HL-60/S4 treated with retinoic acid at 250 ng/mL for 4 days and 3 days (cell line): ENCODE measurements at regions not wholly inside any gene's neighbourhood (a gene's known extent, or its start where the extent isn't known, plus 50 kb on each side); places are given as distances from the start of the nearest gene placed in this dataset.

Experiments used
- in situ Hi-C: fragments of 300-500 bp; cut with MboI; formaldehyde crosslinking; loops from 2 replicates; pipeline ENCODE4 v1.7.0; 2022; ENCODE audit warnings: low sequenced_read_pairs

- in situ Hi-C loops, result no loop called here
Observed at GRCh38 chrX:131821945-131822622, 201.0 kb upstream of the STK26 start.

DNA sequence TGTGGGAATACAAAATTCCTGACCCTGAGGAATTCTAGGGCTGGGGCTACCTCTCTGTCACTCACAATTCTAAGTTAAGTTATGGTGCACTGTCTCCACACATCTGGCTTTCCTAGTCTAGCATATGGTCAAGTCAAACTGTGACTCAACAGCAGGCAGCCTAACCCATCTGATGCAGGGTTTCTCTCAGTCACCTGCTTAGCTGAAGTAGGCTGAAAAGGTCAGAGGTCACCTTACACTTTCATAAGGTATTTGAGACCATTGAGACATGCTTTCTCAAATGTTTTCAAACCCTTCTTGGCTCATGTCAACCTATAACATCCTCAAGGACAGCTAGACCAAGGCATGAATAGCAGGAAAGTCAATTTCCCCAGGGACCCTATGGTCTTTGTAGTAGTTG lies 196.5 kb upstream of the STK26 start:
- in situ Hi-C loops, result loop anchor here (25.0 kb wide), 1 partner anchor 386 kb away; the partner anchor contains the start of gene RAP2C

- in situ Hi-C loops, result loop anchor here (25.0 kb wide), 1 partner anchor 384 kb away; the partner anchor contains the start of gene RAP2C
Observed at GRCh38 chrX:131827935-131828334, 195.2 kb upstream of the STK26 start.

GRCh38 chrX:131828482-131828881 lies 194.6 kb upstream of the STK26 start:
- in situ Hi-C loops, result loop anchor here (25.0 kb wide), 1 partner anchor 384 kb away; the partner anchor contains the start of gene RAP2C

GRCh38 chrX:131830400-131831184 lies 192.5 kb upstream of the STK26 start:
- in situ Hi-C loops, result loop anchor here (25.0 kb wide), 1 partner anchor 382 kb away; the partner anchor contains the start of gene RAP2C

DNA sequence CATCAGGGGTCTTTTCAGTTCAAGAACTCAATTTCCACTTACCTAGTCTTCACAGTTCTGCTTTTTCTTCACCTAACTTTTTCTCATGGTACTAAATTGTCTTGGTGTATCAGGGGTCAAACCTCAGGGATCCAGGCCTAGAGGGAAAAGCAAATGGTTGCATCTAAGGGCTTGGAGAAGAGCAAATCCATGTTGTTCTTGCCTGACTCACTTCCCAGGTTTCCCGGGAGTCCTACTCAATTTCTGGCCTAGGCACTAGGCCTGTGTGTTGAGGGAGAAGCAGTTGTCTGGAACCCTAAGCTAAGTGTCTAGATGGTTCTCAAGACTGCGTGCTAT lies 191.9 kb upstream of the STK26 start:
- in situ Hi-C loops, result loop anchor here (25.0 kb wide), 1 partner anchor 381 kb away; the partner anchor contains the start of gene RAP2C

DNA sequence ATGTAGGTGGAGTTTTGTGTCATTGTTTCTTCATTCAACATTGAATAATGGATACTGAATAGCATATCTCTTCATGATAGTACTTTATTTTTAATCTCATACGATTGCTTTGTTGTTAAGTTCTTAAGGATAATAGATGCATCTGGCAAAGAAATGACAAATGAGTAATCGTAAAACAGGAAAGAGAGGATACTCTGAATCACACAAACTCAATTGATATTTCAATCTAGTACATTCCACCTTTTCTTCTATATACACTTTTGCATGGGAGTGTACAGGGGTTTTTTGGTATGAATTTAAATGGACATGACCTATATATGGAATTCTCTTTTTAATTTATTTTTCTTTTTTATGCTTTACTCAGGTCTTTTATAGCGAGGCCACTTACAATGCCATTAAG lies 186.9 kb upstream of the STK26 start:
- in situ Hi-C loops, result loop anchor here (25.0 kb wide), 1 partner anchor 376 kb away; the partner anchor contains the start of gene RAP2C

DNA sequence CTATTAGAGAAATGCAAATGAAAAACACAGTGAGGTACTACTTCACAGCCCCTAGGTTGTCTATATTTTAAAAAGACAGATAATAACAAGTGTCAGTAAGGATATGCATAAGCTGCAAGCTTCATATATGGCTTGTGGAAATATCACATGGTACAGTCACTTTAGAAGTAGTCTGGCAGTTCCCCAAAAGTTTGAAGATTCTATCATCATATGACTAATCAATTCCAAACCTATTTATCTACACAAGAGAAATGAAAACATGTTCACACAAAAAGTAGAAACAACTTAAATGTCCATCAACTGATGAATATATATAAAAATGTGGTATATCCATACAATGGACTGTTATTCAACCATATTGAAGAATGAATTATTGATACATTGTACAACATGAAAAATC lies 185.8 kb upstream of the STK26 start:
- in situ Hi-C loops, result loop anchor here (25.0 kb wide), 1 partner anchor 375 kb away; the partner anchor contains the start of gene RAP2C

DNA sequence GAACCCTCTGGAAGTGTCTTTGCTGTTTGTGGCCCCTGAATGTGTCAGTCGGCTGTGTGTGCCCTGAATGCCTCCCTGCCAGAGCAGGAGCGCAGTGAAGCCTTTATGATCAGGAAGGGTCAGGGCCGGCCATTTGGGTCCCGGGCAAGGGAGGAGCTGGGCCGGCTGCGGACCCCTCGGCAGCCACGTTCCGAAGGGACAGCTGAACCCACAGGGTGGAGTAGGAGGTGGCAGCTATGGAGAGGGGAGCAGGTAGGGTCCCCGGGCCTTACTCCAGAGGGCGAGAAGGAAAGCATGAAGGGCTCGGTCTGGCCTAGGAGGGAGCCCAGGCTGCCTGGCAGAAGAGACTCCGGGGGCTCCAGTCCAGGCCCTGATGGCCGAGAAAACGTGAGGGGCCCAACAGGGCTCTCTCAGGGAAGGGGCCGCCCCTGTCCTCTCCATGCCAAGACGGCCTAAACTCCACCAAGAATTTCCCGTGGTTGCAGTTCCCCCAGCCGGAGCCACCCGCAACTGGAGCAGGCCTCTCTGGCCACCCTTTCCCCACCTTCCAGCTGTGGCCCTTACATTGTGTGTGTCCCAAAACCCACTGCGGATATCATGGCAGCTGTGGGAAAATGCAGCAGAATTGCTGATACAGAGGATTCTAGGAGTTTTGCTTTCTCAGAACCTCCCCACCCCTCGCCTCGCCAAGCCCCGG lies 182.2 kb upstream of the STK26 start:
- in situ Hi-C loops, result loop anchor here (25.0 kb wide), 1 partner anchor 371 kb away; the partner anchor contains the start of gene RAP2C

DNA sequence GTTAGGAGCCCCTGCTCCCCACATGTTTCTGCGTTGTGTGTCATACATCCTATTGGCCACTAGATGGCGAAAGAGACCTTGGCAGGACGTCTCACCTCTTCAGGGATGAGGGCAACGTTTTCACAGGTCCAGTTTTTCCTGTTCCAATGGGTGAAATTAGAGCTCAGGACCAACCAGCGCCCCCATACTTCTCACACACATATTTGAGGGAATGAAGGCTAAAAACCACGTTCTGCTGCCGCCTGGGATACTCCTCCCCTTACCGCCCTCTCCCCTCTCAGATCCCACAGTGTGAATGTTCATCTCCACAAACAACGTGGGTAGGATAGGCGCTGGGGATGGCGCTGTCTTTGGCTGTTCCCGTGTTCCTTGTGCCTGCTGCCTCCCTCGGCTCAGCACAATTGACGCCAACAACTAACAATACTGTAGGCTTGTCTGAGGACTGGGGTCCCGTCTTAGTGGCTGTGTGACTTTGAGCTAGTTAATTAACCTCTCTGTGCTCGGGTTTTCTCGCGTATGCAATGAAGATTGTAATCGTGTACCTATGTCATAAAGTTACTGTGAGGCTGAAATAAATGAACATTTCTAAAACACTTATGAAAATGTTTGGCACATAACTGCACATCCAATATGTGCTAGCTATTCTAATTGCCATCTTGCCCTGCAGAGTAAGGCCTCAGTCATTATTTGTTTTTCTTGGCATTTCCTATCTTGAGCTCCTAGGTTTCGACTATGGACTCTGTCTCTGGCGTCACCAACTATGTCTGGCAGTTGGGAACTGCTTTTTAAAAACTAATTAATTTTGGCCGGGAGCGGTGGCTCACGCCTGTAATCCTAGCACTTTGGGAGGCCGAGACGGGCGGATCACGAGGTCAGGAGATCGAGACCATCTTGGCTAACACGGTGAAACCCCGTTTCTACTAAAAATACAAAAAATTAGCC lies 181.3 kb upstream of the STK26 start:
- in situ Hi-C loops, result loop anchor here (25.0 kb wide), 1 partner anchor 371 kb away; the partner anchor contains the start of gene RAP2C

DNA sequence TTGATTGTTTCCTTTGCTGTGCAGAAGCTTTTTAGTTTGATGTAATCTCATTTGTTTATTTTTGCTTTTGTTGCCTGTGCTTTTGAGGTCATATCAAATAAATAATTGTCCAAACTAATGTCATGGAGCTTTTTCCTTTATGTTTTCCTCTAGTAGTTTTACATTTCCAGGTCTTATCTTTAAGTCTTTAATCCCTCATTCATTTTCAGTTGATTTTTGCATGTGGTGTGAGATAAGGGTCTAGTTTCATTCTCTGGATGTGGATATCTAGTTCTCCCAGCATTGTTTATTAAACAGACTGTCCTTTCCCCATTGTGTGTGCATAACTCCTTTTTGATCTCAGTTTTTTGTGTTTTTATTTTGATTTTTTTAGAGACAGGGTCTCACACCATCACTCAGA lies 179.1 kb upstream of the STK26 start:
- in situ Hi-C loops, result loop anchor here (25.0 kb wide), 1 partner anchor 368 kb away; the partner anchor contains the start of gene RAP2C

GRCh38 chrX:131845201-131845600 lies 177.9 kb upstream of the STK26 start:
- in situ Hi-C loops, result loop anchor here (25.0 kb wide), 1 partner anchor 367 kb away; the partner anchor contains the start of gene RAP2C

DNA sequence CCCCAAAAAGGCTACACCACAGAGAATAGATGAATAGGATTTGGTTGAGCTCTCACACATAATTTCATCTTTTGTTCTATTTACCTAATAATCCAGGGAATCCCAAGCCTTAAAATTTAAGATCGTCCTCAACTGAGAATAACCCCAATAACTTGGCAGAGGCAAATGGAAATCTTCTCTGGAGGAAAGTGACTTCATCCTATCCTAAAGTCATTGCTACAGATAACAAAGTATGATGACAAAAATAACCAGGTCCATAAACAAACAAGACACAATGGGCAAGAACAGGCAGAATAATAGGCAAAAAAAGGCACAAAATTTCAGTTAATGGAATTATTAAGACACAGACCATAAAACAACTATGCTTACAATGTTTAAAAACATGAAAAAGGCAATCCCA lies 177.3 kb upstream of the STK26 start:
- in situ Hi-C loops, result loop anchor here (25.0 kb wide), 1 partner anchor 367 kb away; the partner anchor contains the start of gene RAP2C

- in situ Hi-C loops, result loop anchor here (25.0 kb wide), 1 partner anchor 761 kb away; no protein-coding TSS in a partner anchor
Observed at GRCh38 chrX:131850964-131851363, 172.1 kb upstream of the STK26 start.

DNA sequence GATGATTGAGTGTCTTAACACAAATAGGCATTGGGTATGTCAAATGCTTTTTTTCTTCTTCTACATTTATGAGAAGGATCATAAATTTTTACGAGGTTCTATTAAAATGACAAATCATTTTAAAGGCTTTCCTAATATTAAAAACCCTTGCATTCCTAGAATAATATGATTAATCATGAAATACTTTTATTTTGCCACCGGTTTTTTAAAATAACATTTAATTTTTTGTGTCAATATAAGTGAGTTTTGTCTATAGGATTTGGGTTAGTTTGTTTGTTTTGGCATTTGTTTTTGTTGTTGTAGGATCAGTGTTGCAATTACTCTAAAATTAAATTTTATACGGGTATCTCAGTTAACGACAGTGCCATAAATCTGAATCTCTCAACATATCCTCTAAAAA lies 169.7 kb upstream of the STK26 start:
- in situ Hi-C loops, result loop anchor here (25.0 kb wide), 1 partner anchor 759 kb away; no protein-coding TSS in a partner anchor

- in situ Hi-C loops, result loop anchor here (25.0 kb wide), 1 partner anchor 758 kb away; no protein-coding TSS in a partner anchor
Observed at GRCh38 chrX:131854581-131854980, 168.5 kb upstream of the STK26 start.

DNA sequence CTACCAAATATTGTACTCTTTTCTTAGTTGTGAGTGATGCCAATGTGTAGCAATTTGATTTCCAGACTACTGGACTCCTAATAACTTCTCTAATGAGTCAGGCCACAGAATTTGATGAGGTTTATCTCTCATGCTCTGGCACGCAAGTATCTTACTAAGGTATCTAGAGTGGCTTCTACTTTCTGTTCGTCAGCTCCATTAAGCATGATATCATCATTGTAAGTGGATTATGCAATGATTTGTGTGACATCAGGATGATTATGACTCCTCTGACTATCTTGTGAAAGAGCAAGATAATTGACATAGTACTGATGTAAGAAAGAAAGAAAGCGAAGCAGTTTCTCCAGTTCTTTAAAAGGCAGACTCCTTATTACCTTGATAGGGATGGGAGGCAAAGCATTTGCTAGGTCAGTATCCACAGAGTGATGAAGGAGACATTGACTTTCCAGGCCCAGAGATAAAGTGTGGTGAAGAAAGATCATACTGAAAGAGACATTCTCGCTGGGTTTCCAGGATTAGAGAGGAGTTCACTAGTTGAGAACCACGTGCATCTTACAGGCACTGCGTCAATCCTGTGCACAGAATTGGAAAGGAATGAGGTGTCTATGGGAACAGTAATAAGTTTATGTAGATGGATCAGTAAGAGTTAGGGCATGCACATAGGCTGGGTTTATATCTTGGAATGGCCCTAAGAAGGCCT lies 161.9 kb upstream of the STK26 start:
- in situ Hi-C loops, result loop anchor here (25.0 kb wide), 1 partner anchor 751 kb away; no protein-coding TSS in a partner anchor

DNA sequence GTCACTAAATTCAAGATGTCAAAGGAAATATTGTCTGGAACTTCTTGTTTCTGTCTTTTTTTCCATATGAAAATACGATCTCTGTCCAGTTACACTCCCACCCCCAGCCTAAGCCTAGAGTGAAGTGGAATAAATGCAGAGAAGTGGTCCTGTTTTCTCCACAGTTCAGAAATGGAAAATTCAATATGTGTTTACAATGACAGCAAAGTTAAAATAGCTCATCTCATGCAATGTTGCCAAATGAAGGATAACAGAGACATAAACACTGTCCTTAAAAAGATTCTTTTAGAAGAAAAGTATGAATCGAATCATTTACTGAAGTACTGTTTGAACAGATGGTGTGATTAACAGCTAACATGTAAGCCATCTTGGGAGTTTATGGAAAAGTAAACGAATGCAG lies 160.8 kb upstream of the STK26 start:
- in situ Hi-C loops, result loop anchor here (25.0 kb wide), 1 partner anchor 750 kb away; no protein-coding TSS in a partner anchor

- in situ Hi-C loops, result loop anchor here (25.0 kb wide), 1 partner anchor 743 kb away; no protein-coding TSS in a partner anchor
Observed at GRCh38 chrX:131869182-131869581, 153.9 kb upstream of the STK26 start.
